ENCODE measurements at regions not wholly inside any gene's neighbourhood (a gene's known extent, or its start where the extent isn't known, plus 50 kb on each side); places are given as distances from the start of the nearest gene placed in this dataset.

DNA sequence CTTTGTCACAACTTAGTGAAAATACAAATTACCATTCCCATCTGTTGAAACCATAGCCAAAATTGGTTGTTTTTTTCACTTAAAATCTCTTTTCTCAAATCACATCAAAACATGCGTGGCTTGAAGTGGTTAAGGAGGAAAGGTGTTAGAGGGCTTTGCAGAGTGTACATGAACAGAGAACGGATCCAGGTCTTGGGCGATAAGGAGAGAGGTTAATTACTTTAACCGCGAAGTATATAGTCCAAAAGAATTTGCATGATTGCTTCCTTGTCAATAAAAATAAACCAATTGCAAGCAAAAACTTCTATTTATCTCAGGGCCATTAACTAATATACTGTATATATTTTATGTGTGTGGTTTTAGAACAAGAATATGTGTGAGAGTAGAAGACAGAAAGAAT, 813.9 kb upstream of the SORCS1 start:
- TF ChIP-seq CTCF (conservative IDR thresholded peaks at IDR 0.05; ENCODE audit: control insufficient read depth, insufficient read depth, low read depth, low read length): no peak
- H3K4me3 ChIP-seq (ENCODE audit: control insufficient read depth, low read depth, low read length): no peak overlapping the region
- no peak for DNase-seq (ENCODE audit: low read depth)

GRCh38 chr10:107971973-107972372, 807.5 kb upstream of the SORCS1 start:
- no peak for TF ChIP-seq CTCF (conservative IDR thresholded peaks at IDR 0.05; ENCODE audit: control insufficient read depth, insufficient read depth, low read depth, low read length)
- H3K4me3 ChIP-seq (ENCODE audit: control insufficient read depth, low read depth, low read length): no peak overlapping the region
- DNase-seq (ENCODE audit: low read depth): peak; percentile 95

GRCh38 chr10:107971411-107971810, 806.9 kb upstream of the SORCS1 start:
- TF ChIP-seq CTCF (conservative IDR thresholded peaks at IDR 0.05; ENCODE audit: control insufficient read depth, insufficient read depth, low read depth, low read length): no peak
- H3K4me3 ChIP-seq (ENCODE audit: control insufficient read depth, low read depth, low read length): no peak overlapping the region
- peak; percentile 93 for DNase-seq (ENCODE audit: low read depth)

GRCh38 chr10:107970512-107970911, 806.0 kb upstream of the SORCS1 start:
- no peak for DNase-seq (ENCODE audit: low read depth)
- no peak for TF ChIP-seq CTCF (conservative IDR thresholded peaks at IDR 0.05; ENCODE audit: control insufficient read depth, insufficient read depth, low read depth, low read length)
- no peak overlapping the region for H3K4me3 ChIP-seq (ENCODE audit: control insufficient read depth, low read depth, low read length)

GRCh38 chr10:107969936-107970335, 805.4 kb upstream of the SORCS1 start:
- no peak for DNase-seq (ENCODE audit: low read depth)
- TF ChIP-seq CTCF (conservative IDR thresholded peaks at IDR 0.05; ENCODE audit: control insufficient read depth, insufficient read depth, low read depth, low read length): no peak
- no peak overlapping the region for H3K4me3 ChIP-seq (ENCODE audit: control insufficient read depth, low read depth, low read length)

GRCh38 chr10:107966826-107967225, 802.3 kb upstream of the SORCS1 start:
- DNase-seq (ENCODE audit: low read depth): peak; percentile 51
- H3K4me3 ChIP-seq (ENCODE audit: control insufficient read depth, low read depth, low read length): no peak overlapping the region

More at GRCh38 chr10:107966826-107967225, 802.3 kb upstream of the SORCS1 start:
- TF ChIP-seq CTCF (conservative IDR thresholded peaks at IDR 0.05; ENCODE audit: control insufficient read depth, insufficient read depth, low read depth, low read length): no peak

Data from fibroblast of mammary gland (primary cell).